GM18519 (cell line): ENCODE measurements at regions not wholly inside any gene's neighbourhood (a gene's known extent, or its start where the extent isn't known, plus 50 kb on each side); places are given as distances from the start of the nearest gene placed in this dataset.
"Not testable (repeated sequence)": the region's sequence is repeated elsewhere in the genome, so short reads cannot be mapped to it uniquely, and the experiment has no call there.

Source experiments
- ATAC-seq: cut with Tn5 transposase; IDR thresholded peaks from one replicate; pipeline ENCODE4 v1.9.1; 2021; ENCODE audit warnings: mild to moderate bottlenecking, moderate library complexity; ENCODE audit not compliant: unreplicated experiment, low FRiP score

DNA sequence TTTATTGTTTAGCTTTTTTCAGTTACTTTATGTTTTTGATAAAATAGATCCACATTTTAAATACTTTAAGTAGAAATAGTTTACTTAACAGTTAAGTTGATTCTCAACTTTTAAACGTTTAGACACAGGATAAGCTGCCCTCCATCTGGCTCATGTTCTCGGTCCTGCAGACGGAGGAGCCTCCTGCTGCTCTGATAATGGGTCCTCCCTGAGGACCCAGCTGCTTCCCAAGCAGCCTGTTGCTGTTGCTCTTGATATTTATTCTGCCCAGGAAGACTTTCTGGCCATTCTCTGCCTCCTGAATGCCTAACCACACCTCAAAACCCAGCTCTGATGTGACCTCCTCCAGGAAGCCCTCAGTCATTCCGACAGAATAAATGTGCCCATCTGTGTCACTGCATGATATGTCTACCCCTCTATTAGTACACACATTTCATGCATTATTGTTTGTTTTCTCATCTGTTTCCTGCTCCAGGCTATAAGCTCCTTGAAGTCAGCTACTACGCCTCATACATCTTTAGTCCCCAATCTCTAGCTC lies 267.2 kb upstream of the MSX2 start:
- no peak for ATAC-seq

DNA sequence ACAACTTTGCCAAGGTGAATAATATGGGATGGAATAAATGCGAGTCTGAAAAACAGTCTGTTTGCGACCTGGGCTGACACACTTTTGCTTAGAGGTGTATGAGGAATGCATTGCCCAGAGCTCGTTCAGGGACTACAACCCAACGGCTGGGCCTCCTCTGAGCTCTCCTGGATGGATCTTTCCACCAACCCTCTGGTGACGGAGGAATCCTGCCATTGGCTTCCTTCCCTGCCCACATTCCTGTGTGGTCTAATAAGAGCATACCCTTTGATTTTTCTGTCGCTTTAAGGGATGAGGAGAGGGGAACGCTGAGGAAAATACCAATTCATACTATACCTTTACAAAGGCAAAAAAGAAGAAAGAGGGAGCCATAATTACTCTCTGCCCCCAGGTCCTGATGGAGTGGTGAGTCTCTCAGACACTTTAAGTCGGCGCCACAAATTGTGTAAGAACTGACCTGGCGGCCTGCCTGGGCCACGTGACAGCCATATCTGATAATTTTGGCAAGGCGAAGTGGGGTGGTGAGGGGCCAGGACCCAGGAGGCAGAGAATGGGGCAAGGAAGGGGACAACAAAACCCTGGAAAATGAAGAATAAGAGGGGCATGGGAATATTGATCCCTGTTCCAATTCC lies 265.2 kb upstream of the MSX2 start:
- no peak for ATAC-seq

DNA sequence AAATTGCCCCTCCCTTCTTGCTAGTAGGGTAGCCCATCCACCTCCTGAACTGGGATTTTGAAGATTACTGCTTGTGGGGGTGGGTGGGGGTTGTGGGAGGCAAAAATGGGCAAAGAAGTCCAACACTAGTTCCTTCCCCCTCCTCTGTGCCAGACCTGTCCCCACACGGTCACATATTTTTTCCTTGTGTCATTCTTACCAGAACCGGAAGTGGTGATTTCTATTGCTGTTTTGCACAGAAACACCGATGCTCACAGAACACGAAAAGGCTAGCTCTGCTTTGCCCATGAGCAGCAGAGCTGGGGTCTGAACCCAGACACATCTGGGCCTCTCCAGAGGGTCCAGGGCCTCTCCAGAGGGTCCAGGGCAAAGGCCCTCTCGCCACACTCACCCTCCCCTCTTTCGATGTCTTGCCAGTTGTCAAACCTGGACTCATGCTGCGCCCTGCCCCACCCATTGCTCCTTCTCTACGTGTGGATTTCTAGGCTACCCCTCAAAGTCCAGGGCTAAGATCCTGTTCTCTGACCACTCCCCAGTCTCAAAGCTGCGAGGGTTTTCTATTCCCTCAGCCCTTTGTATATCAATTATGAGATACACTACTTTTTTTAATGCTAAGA lies 264.4 kb upstream of the MSX2 start:
- no peak for ATAC-seq

DNA sequence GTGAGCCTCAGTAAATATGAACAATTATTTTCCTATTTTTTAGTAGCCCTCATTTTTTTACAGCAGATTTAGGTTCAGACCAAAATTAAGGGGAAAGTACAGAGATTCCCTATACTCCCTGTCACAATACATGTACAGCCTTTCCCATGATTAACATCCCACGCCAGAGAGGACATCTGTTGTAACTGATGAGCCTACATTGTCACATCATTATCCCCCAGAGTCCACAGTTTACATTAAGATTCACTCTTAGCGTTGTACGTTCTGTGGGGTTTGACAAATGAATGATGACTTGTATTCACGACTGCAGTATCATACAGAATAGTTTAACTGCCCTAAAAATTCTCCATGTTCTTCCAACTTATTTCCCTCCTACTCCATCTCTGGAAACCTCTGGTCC lies 262.3 kb upstream of the MSX2 start:
- ATAC-seq = no peak

DNA sequence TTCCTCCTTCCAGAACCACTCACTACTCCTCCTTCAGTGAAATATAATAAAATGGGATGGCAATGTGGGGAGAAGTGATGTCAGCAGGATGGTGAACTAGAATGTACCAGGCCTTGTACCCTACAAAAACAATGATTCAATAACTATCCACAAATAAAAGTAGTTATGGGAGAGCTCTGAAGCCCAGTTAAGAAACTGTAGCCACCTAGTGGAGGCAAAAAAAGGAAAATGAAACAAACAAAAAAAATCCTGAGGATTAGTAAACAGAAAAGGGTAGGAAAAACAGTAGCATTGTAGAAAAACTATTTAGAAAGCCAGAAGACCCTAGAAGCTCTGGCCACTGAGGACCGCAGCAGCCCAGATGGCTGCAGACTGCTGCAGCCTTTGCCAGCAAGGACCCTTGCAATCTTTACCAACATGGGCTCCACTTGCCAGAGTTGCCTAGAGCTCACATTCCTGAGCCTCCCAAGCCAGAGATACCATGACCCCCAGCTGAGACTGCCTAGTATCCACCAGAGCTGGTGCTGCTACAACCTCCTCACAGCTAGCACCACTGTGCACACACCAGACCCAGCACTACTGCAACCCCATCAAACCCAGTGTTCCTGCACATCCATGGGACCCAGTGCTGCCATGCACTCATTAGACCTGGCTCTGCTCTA lies 259.7 kb upstream of the MSX2 start:
- ATAC-seq = no peak

DNA sequence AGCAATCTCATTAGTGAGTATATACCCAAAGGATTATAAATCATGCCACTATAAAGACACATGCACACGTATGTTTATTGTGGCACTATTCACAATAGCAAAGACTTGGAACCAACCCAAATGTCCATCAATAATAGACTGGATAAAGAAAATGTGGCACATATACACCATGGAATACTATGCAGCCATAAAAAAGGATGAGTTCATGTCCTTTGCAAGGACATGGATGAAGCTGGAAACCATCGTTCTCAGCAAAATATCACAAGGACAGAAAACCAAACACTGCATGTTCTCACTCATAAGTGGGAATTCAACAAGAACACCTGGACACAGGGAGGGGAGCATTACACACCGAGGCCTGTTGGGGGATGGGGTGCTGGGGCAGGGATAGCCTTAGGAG lies 252.9 kb upstream of the MSX2 start:
- not testable (repeated sequence) for ATAC-seq

DNA sequence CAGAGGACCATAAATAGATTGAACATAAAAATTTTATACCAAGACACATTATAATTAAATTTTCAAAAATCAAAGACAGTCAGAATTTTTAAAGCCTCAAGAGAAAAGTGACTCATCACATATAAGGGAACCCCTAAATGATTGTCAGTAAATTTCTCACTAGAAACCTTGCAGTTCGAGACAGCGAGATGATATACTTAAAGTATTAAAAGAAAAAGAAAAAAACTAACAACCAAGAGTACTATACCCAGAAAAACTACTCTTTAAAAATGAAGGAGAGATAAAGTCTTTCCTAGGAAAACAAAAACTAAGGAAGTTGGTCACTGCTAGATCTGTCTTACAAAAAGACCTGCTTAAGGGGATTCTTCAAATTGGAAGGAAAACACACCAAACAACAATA lies 251.4 kb upstream of the MSX2 start:
- ATAC-seq = no peak

DNA sequence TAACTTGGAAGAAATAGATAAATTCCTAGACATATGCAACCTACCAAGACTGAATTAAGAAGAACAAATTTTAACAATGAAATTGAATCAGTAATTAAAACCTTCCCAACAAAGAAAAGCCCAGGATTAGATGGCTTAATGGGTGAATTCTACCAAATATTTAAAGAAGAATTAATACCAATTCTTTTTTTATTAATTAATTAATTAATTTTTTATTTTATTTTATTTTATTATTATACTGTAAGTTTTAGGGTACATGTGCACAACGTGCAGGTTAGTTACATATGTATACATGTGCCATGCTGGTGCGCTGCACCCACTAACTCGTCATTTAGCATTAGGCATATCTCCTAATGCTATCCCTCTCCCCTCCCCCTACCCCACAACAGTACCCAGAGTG lies 248.4 kb upstream of the MSX2 start:
- not testable (repeated sequence) for ATAC-seq

DNA sequence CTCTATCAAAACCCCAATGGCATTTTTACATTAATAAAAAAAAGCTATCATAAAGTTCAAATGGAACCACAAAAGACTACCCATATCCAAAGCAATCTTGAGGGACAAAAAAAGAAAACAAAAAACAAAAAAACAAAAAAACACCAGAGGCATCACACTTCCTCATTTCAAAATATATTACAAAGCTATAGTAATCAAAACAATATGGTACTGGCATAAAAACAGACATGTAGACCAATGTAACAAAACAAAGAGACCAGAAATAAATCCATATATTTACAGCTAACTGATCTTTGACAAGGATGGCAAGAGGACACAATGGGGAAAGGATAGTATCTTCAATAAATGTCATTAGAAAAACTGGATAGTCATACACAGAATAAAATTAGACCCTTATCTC lies 245.1 kb upstream of the MSX2 start:
- no peak for ATAC-seq

DNA sequence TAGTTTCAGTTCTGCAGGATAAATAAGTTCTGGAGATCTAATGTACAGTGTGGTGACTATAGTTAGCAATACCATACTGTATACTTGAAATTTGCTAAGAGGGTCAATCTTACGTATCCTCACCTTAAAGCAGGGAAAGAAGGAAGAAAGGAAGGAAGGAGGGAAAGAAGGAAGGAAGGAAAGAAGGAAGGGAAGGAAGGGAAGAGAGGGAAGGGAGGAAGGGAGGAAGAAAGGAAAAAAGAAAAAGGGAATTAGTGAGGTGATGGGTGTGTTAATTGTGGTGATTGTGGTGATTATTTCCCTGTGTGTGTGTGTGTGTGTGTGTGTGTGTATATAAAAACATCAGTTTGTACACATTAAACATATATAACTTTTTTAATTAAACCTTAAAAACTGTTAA lies 242.6 kb upstream of the MSX2 start:
- no peak for ATAC-seq

DNA sequence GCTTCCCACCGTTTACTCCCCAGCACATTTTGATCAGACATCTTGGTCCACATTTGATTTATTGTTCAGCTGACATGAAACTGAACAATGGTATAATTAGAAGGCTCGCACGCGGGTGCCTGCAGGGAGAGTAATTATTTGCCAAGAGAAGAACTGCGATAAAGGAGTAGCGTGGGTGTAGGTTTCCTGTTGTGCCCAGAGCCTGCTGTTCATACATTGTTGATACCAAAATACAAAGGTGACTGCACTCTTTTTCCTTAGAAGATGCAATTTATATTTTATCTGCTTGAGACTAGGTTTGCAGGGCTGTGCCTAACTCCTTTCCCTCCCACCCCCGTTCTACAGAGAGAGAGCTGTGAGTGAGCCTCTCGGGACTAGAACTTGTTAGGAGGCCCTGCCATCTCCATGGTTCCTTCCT lies 241.8 kb upstream of the MSX2 start:
- no peak for ATAC-seq

DNA sequence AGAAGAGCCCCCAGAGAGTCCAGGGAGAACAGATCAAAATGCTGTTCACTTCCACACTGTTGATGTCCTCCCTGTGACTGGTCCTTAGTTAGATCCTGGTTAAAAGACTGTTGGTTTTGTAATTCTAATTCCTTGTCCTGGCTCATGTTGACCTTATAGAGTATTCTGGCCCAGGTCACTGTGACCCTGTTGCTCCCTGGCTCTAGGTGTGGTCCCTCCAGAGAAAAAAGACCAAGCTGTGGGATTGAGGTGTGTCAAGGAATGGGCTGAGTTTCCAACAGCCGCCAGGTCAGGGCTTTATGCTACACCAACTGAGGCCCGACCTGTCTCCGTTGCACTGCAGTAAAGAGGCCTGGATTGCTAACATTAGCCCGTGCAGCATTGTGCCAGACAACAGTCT lies 241.0 kb upstream of the MSX2 start:
- ATAC-seq = no peak

DNA sequence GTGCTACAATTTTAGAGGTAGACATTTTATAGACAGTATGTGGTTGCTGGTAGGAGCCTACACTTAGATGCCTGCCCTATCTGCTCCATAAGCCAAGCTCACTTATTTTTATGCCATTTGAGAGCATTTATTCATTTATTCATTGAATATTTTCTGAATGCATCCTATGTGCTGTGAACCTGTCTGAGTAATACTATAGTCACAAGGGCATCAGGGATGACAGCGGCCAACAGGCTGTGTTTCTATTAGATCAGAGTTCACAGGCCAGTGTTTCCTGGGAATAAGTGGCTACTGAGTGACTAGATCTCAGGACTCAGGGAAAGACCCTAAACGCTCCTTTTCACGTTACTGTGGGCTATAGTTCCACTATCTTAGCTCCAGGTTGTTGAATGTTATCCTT lies 235.2 kb upstream of the MSX2 start:
- ATAC-seq = no peak

DNA sequence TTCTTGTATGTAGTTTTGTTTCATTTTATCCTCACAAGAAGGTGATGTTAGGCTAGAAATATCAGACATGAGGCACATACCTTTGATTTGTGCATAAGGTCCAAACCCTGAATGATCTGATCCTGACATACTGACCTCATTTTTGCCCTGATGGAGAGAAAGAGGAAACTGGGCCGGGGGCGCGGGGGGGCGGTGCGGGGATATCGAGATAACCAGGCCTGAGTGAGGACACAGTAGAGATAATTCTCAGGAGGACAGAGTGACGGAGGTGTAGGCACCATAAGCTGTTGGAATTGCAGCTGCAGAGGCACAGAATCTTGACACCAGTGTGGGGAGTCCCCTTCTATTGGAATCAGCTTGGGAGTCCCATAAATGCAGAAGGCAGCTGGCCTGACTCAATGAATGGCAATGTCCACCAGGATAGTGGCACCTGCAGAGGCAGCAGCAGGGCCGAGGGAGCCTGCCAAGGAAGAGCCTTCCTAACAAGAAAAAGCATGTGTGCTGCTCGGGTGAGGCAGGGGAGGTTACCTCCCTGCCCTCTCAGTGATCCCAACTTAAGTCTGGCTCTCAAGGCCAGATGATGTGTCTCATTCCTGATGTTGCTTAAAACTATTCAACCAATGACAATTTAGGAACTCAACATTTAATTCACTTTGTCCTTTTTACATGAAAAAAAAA lies 234.3 kb upstream of the MSX2 start:
- ATAC-seq = no peak

DNA sequence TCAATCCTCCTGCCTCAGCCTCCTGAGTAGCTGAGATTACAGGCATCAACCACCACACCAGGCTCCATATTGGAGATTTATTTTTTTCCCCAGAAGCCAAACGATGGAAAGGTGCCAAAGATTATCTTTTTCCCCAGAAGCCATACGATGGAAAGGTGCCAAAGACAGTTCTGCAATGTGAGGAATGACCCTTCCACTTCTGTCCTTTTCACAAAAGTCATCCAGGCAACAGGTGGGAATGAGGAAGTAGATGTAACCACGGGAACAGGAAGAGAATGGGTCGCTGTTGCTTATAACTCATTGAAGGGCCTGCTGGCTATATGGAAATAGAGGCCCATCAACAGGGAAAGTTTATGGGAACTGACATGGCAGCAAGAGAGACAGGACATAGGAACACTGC lies 233.7 kb upstream of the MSX2 start:
- ATAC-seq = no peak

DNA sequence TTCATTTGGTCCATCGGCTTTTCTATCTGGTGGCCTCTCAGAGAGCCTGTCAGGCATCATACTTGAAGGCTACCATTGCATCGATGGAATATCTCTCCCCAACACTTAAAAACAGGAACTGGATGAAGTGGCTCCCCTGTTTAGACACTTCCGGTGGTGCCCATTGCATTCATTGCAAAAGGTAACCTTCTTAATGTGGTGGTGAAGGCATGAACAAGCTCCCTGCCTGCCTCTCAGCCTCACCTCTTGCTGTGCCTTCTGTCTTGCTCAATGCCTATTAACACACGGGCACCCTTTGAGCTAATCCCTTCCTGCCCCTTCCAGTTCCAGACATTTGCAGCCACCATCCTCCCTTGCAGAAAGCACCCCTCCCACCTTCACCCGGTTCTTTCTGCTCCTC lies 233.1 kb upstream of the MSX2 start:
- ATAC-seq = no peak

DNA sequence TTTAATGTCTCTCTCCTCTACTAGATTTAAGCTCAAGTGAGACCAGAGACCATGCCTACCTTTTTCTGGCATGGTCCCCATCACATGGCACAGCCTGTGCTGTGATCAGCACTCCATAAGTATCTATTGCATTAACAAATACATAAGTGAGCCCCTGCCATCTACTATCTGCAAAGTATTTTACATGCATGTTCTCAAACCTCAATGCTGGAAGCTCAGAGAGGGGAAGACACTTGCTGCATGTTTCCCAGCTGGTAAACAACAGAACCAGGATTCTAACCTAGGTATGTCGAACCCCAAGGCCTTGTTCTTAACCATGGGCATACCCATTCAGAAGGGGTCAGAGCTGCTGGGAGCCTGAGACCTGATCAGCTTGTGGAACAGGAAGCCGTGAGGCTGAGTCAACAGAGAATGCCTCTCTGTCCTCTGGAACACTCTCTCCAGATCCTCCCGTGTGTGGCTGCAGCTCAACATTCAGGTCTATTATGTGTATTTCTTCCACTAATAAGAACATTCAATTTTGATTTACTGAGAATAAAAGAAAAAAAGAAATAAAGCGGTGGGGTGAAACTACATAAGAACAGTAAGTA lies 232.5 kb upstream of the MSX2 start:
- no peak for ATAC-seq

DNA sequence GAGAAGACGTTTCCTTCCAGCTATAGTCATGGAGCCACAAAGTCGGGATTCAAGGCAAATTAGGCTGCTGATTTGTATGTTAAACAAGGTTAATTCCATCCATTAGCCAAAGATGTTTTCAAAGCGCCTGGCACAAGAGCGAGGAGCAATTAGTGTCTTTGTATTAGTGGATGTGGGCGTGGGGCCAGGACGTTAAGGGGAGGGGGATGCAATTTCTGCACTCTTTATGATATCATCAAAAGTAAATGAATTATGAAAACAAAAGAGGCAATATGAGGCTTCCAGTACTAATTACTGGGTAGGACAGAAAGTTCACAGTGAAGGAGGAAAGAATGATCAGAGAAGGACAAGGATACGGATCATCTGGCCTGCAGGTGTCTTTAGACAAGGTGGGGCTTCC lies 230.9 kb upstream of the MSX2 start:
- no peak for ATAC-seq

DNA sequence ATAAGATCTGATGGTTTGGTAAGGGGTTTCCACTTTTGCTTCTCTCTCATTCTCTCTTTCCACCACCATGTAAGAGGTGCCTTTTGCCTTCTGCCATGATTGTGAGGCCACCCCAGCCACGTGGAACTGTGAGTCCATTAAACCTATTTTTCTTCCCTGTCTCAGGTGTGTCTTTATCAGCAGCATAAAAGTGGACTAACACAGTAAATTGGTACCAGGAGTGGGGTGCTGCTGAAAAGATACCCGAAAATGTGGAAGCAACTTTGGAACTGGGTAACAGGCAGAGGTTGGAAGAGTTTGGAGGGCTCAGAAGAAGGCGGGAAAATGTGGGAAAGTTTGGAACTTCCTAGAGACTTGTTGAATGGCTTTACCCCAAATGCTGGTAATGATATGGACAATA lies 226.4 kb upstream of the MSX2 start:
- not testable (repeated sequence) for ATAC-seq

DNA sequence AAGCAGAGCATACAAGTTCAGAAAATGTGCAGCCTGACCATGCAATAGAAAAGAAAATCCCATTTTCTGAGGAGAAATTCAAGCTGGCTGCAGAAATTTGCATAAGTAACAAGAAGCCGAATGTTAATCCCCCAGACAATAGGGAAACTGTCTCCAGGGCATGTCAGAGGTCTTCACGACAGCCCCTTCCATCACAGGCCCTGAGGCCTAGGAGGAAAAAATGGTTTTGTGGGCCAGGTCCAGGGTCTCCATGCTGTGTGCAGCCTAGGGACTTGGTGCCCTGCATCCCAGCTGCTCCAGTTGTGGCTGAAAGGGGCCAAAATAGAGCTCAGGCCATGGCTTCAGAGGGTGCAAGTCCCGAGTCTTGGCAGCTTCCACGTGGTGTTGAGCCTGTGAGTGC lies 225.8 kb upstream of the MSX2 start:
- ATAC-seq = not testable (repeated sequence)

DNA sequence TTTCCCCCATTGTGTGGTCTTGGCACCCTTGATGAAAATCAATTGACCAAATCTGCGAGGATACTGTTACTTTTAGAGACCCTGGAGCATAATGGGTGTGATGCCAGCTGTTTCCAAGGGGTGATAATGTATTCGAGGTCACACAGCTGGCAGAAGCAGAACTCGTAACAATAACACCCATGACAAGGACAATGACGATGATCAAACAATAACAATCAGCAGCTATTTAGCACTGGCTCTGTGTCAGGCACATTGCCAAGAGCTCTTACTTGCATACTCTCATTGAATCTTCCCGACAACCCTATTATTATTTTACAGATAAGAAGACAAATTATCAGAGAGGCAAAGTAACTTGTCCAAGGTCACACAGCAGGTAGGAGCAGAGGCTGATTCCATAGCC lies 223.7 kb upstream of the MSX2 start:
- no peak for ATAC-seq
